ENCODE measurements at regions not wholly inside any gene's neighbourhood (a gene's known extent, or its start where the extent isn't known, plus 50 kb on each side); places are given as distances from the start of the nearest gene placed in this dataset.

DNA sequence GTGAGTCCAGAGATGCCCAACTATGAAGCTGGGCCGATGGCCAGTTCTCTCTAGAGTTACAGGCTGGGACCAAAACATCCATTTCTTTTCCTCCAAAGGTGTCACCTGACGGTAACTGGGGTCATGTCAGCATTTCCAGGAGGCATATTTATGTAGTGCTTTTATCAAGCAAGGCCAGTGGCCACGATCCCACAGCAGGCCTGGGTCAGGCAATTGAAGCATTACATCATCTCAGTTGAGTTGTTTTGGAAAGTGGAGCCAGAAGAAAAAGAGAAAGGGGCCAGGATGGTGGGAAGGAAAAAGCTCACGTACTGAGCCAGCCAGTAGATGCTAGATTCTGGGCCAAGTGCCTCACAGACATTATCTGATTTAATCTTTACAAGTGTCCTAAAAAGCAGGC lies 73.9 kb upstream of the BRINP1 start:
- Mint-ChIP-seq H3K9me3 (ENCODE audit: unreplicated experiment) (no peaks in the 10 kb centered on the region), H3K4me1 (ENCODE audit: low read depth, unreplicated experiment) (peaks cover 8% of the 10 kb centered on the region), H3K27me3 (ENCODE audit: insufficient read depth, unreplicated experiment) (peaks cover 2% of the 10 kb centered on the region), H3K27ac (ENCODE audit: unreplicated experiment) (no peak overlapping the region), H3K36me3 (ENCODE audit: insufficient read depth, unreplicated experiment) (no peaks in the 10 kb centered on the region), H3K4me3 (ENCODE audit: unreplicated experiment) (no peak overlapping the region)
- intact Hi-C loops (cut with micrococcal nuclease; ENCODE audit: unreplicated experiment): no loop called here
- Histone ChIP-seq H3K36me3 (ENCODE audit: control insufficient read depth, insufficient read depth, low read length) (no peaks in the 10 kb centered on the region), H3K27me3 (replicated peaks; ENCODE audit: control insufficient read depth, insufficient read depth, low read length) (no peaks in the 10 kb centered on the region), H3K4me3 (ENCODE audit: low read depth, low read length) (no peak overlapping the region), H3K9me3 (no peaks in the 10 kb centered on the region), H3K4me1 (no peaks in the 10 kb centered on the region; the same call in 1 of the 2 replicates)
- BruUV-seq (replicated peaks): no TSS peak
- ChIA-PET POLR2A (no interaction called here), CTCF (no interaction called here)
- TF ChIP-seq, protein P1, sequence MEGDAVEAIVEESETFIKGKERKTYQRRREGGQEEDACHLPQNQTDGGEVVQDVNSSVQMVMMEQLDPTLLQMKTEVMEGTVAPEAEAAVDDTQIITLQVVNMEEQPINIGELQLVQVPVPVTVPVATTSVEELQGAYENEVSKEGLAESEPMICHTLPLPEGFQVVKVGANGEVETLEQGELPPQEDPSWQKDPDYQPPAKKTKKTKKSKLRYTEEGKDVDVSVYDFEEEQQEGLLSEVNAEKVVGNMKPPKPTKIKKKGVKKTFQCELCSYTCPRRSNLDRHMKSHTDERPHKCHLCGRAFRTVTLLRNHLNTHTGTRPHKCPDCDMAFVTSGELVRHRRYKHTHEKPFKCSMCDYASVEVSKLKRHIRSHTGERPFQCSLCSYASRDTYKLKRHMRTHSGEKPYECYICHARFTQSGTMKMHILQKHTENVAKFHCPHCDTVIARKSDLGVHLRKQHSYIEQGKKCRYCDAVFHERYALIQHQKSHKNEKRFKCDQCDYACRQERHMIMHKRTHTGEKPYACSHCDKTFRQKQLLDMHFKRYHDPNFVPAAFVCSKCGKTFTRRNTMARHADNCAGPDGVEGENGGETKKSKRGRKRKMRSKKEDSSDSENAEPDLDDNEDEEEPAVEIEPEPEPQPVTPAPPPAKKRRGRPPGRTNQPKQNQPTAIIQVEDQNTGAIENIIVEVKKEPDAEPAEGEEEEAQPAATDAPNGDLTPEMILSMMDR (IDR thresholded peaks at IDR 0.05; ENCODE audit: insufficient read depth in 1 of 2, low read depth in 1 of 2, low read length in 1 of 2, severe bottlenecking in 1 of 2, unreplicated experiment in 1 of 2): no peak
- DNase-seq: no peak

DNA sequence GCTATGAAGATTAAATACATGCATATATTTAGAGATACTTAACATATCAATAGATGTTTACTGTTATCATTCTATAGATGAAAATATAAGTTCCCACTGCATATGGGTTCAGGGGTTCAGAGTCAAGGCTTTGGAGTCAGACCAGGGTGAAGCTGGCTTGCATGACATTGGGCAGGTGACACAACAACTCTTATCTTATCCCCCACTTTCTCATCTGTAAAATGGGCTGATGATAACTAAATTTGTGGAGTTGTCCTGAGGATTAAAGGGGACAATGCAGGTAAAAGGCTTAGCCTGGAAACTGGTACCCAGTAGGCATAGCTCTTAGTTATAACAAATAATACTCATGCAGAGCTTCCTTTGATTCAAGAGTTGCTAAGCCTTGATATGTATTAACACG lies 72.6 kb upstream of the BRINP1 start:
- TF ChIP-seq, protein P1 (IDR thresholded peaks at IDR 0.05; ENCODE audit: insufficient read depth in 1 of 2, low read depth in 1 of 2, low read length in 1 of 2, severe bottlenecking in 1 of 2, unreplicated experiment in 1 of 2): no peak

DNA sequence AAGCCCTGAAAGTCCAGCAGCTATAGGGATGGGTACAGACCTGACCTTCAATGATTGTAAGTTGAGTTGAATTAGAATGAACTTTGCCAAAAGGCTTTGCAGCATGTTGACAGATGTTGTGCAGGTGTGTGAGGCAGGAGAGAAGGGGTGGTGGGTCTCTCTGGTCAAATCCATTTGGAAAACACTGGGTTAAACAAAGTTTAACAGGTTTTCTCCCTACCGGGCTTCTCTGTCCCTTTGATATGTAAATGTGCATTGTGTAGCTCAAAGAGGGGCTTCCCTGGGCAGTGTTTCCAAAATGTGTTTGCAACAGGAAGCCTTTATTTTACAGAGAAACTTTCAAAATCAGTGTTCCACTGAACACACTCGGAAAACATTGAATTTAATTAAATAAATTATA lies 72.1 kb upstream of the BRINP1 start:
- no peaks in the 10 kb centered on the region; the same call in 1 of the 2 replicates for H3K4me1 ChIP-seq
- intact Hi-C loops (cut with micrococcal nuclease; ENCODE audit: unreplicated experiment): no loop called here
- Mint-ChIP-seq H3K27ac (ENCODE audit: unreplicated experiment) (no peak overlapping the region), H3K4me1 (ENCODE audit: low read depth, unreplicated experiment) (peaks cover 8% of the 10 kb centered on the region), H3K27me3 (ENCODE audit: insufficient read depth, unreplicated experiment) (peaks cover 2% of the 10 kb centered on the region), H3K4me3 (ENCODE audit: unreplicated experiment) (no peak overlapping the region), H3K9me3 (ENCODE audit: unreplicated experiment) (no peaks in the 10 kb centered on the region), H3K36me3 (ENCODE audit: insufficient read depth, unreplicated experiment) (no peaks in the 10 kb centered on the region)
- ChIA-PET CTCF (no interaction called here), POLR2A (no interaction called here)
- no peak overlapping the region for H3K4me3 ChIP-seq (ENCODE audit: low read depth, low read length)
- no TSS peak for BruUV-seq (replicated peaks)
- DNase-seq: no peak
- TF ChIP-seq, protein P1 (IDR thresholded peaks at IDR 0.05; ENCODE audit: insufficient read depth in 1 of 2, low read depth in 1 of 2, low read length in 1 of 2, severe bottlenecking in 1 of 2, unreplicated experiment in 1 of 2): no peak
- H3K36me3 ChIP-seq (ENCODE audit: control insufficient read depth, insufficient read depth, low read length): no peaks in the 10 kb centered on the region
- H3K9me3 ChIP-seq: no peaks in the 10 kb centered on the region
- no peaks in the 10 kb centered on the region for H3K27me3 ChIP-seq (replicated peaks; ENCODE audit: control insufficient read depth, insufficient read depth, low read length)

More for the DNA sequence above, 72.6 kb upstream of the BRINP1 start:
- peaks cover 8% of the 10 kb centered on the region for H3K4me1 Mint-ChIP-seq (ENCODE audit: low read depth, unreplicated experiment)
- Histone ChIP-seq H3K9me3 (no peaks in the 10 kb centered on the region), H3K4me1 (no peaks in the 10 kb centered on the region; the same call in 1 of the 2 replicates), H3K4me3 (ENCODE audit: low read depth, low read length) (no peak overlapping the region), H3K36me3 (ENCODE audit: control insufficient read depth, insufficient read depth, low read length) (no peaks in the 10 kb centered on the region), H3K27me3 (replicated peaks; ENCODE audit: control insufficient read depth, insufficient read depth, low read length) (no peaks in the 10 kb centered on the region)
- intact Hi-C loops (cut with micrococcal nuclease; ENCODE audit: unreplicated experiment): no loop called here
- H3K36me3 Mint-ChIP-seq (ENCODE audit: insufficient read depth, unreplicated experiment): no peaks in the 10 kb centered on the region
- H3K4me3 Mint-ChIP-seq (ENCODE audit: unreplicated experiment): no peak overlapping the region
- peaks cover 2% of the 10 kb centered on the region for H3K27me3 Mint-ChIP-seq (ENCODE audit: insufficient read depth, unreplicated experiment)
- CTCF ChIA-PET: no interaction called here
- POLR2A ChIA-PET: no interaction called here
- no peak for DNase-seq
- H3K9me3 Mint-ChIP-seq (ENCODE audit: unreplicated experiment): no peaks in the 10 kb centered on the region
- H3K27ac Mint-ChIP-seq (ENCODE audit: unreplicated experiment): no peak overlapping the region
- no TSS peak for BruUV-seq (replicated peaks)
